ENCODE measurements at regions not wholly inside any gene's neighbourhood (a gene's known extent, or its start where the extent isn't known, plus 50 kb on each side); places are given as distances from the start of the nearest gene placed in this dataset.

- H3K36me3 ChIP-seq (ENCODE audit: control insufficient read depth, insufficient read depth, low read length) = no peaks in the 10 kb centered on the region
- WGBS (ENCODE audit: insufficient coverage) = 17% methylated on average over 1 of the region's 2 CpGs
- no peak for DNase-seq
- no peak overlapping the region for H3K27ac ChIP-seq (ENCODE audit: low read length)
- H3K9me3 ChIP-seq (replicated peaks; ENCODE audit: control insufficient read depth, low read depth, low read length) = no peaks in the 10 kb centered on the region
- H3K27me3 ChIP-seq (ENCODE audit: control insufficient read depth, insufficient read depth, low read length) = no peaks in the 10 kb centered on the region
- H3K4me3 ChIP-seq (ENCODE audit: low read length) = no peak overlapping the region
- H3K4me1 ChIP-seq (ENCODE audit: control insufficient read depth, insufficient read depth, low read length) = no peaks in the 10 kb centered on the region
Measured at GRCh38 chr1:58033311-58033710, 513.2 kb downstream of the OMA1 start.

DNA sequence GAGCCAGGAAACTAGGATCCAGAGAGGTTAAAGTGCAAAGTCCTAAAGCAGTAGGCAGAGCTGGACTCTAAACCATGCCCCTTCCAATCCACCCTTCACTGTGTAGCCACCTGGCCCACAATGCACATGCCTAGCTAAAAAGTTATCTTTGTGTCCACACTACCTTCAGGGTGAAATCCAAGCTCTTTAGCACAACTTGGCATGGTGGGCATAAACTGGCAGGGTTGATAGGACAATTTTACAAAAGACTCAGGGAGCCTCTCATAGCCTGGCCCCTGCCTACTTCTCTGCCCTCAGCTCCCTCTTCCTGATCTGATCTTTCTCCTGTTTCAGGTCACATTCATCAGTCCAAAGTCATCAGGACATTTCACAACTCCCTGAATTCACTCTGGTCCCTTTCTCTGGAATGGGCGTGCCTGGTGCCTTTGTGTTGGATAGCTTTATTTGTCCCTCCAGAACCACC lies 513.9 kb downstream of the OMA1 start:
- DNase-seq = no peak
- no peaks in the 10 kb centered on the region for H3K27me3 ChIP-seq (ENCODE audit: control insufficient read depth, insufficient read depth, low read length)
- no peaks in the 10 kb centered on the region for H3K4me1 ChIP-seq (ENCODE audit: control insufficient read depth, insufficient read depth, low read length)
- no peaks in the 10 kb centered on the region for H3K36me3 ChIP-seq (ENCODE audit: control insufficient read depth, insufficient read depth, low read length)
- no peak overlapping the region for H3K4me3 ChIP-seq (ENCODE audit: low read length)
- WGBS (ENCODE audit: insufficient coverage) = no CpG with 5 or more reads among the region's 1 CpG
- H3K9me3 ChIP-seq (replicated peaks; ENCODE audit: control insufficient read depth, low read depth, low read length) = no peaks in the 10 kb centered on the region
- H3K27ac ChIP-seq (ENCODE audit: low read length) = no peak overlapping the region

DNA sequence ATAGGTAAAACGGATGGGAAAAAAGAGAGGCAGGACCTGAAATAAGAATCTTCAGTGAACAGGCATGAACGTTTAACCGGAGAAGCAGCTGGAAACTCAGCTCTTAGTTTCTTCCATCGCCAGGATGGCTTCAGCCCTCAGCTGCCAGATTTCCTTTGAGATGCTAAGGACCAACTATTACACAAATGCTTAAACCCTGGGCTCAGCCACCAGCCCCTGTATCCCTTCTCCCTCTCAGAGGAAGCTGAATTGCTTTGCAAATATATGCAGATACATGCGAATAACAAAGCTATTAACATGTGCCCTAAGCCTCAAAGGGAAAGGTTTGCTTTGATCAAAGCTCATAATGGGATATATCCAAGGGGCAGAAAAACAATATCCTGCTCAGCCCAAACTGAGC lies 515.1 kb downstream of the OMA1 start:
- Histone ChIP-seq H3K27me3 (ENCODE audit: control insufficient read depth, insufficient read depth, low read length) (no peaks in the 10 kb centered on the region), H3K36me3 (ENCODE audit: control insufficient read depth, insufficient read depth, low read length) (no peaks in the 10 kb centered on the region), H3K4me1 (ENCODE audit: control insufficient read depth, insufficient read depth, low read length) (no peaks in the 10 kb centered on the region), H3K27ac (ENCODE audit: low read length) (no peak overlapping the region), H3K4me3 (ENCODE audit: low read length) (no peak overlapping the region), H3K9me3 (replicated peaks; ENCODE audit: control insufficient read depth, low read depth, low read length) (no peaks in the 10 kb centered on the region)
- 10% methylated on average over 4 of the region's 5 CpGs for WGBS (ENCODE audit: insufficient coverage)
- DNase-seq = no peak

DNA sequence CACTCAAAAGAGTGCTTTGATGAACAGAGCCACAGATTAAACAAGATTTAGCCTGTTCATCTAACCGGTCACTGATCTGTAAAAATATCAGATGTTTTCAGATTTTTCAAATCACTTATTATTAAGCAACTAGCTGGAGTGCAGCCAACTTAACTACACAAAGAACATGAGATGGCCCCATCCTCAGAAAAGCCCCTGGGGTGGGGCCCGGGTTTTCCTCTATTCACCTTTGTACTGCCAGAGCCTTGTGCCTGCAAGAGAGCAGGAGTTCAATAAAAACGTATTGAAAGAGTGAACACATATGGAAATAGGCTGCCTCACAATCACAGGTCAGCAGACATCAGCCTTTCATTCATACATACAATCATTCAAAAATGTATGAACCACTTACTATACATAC lies 516.1 kb downstream of the OMA1 start:
- Histone ChIP-seq H3K27me3 (ENCODE audit: control insufficient read depth, insufficient read depth, low read length) (no peaks in the 10 kb centered on the region), H3K4me1 (ENCODE audit: control insufficient read depth, insufficient read depth, low read length) (no peaks in the 10 kb centered on the region), H3K27ac (ENCODE audit: low read length) (no peak overlapping the region), H3K9me3 (replicated peaks; ENCODE audit: control insufficient read depth, low read depth, low read length) (no peaks in the 10 kb centered on the region), H3K4me3 (ENCODE audit: low read length) (no peak overlapping the region), H3K36me3 (ENCODE audit: control insufficient read depth, insufficient read depth, low read length) (no peaks in the 10 kb centered on the region)
- WGBS (ENCODE audit: insufficient coverage) = no CpG with 5 or more reads among the region's 3 CpGs
- DNase-seq = no peak

DNA sequence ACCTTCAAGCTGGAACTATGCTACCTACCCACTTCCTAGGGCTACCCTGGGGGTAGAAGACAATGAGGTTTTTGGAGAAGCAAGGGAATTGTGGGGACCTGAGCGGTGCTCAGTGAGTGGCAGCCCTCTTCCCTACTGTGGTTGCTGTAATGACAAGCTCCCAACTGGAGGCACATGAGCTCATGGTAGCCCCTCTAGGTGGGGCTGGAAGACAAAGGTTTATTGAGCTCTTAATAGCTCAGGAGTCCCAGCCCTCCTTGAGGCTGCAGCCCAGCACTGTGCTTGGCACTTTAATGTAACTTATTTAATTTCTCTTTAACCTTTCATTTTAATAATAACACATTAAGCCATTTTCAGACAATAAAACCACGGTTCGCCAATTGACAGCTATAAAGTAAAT lies 528.9 kb downstream of the OMA1 start:
- DNase-seq = no peak
- Histone ChIP-seq H3K27ac (ENCODE audit: low read length) (no peak overlapping the region), H3K9me3 (replicated peaks; ENCODE audit: control insufficient read depth, low read depth, low read length) (no peaks in the 10 kb centered on the region), H3K4me1 (ENCODE audit: control insufficient read depth, insufficient read depth, low read length) (no peaks in the 10 kb centered on the region), H3K36me3 (ENCODE audit: control insufficient read depth, insufficient read depth, low read length) (no peaks in the 10 kb centered on the region), H3K4me3 (ENCODE audit: low read length) (no peak overlapping the region), H3K27me3 (ENCODE audit: control insufficient read depth, insufficient read depth, low read length) (no peaks in the 10 kb centered on the region)
- WGBS (ENCODE audit: insufficient coverage) = 83% methylated on average over 1 of the region's 3 CpGs

GRCh38 chr1:58013237-58013636 lies 533.3 kb downstream of the OMA1 start:
- Histone ChIP-seq H3K27me3 (ENCODE audit: control insufficient read depth, insufficient read depth, low read length) (no peaks in the 10 kb centered on the region), H3K27ac (ENCODE audit: low read length) (no peak overlapping the region), H3K4me3 (ENCODE audit: low read length) (no peak overlapping the region), H3K9me3 (replicated peaks; ENCODE audit: control insufficient read depth, low read depth, low read length) (no peaks in the 10 kb centered on the region), H3K36me3 (ENCODE audit: control insufficient read depth, insufficient read depth, low read length) (no peaks in the 10 kb centered on the region), H3K4me1 (ENCODE audit: control insufficient read depth, insufficient read depth, low read length) (no peaks in the 10 kb centered on the region)
- no CpG with 5 or more reads among the region's 3 CpGs for WGBS (ENCODE audit: insufficient coverage)
- DNase-seq = no peak

- WGBS (ENCODE audit: insufficient coverage) = 40% methylated on average over 1 of the region's 1 CpG
- Histone ChIP-seq H3K36me3 (ENCODE audit: control insufficient read depth, insufficient read depth, low read length) (no peaks in the 10 kb centered on the region), H3K4me3 (ENCODE audit: low read length) (no peak overlapping the region), H3K9me3 (replicated peaks; ENCODE audit: control insufficient read depth, low read depth, low read length) (no peaks in the 10 kb centered on the region), H3K4me1 (ENCODE audit: control insufficient read depth, insufficient read depth, low read length) (no peaks in the 10 kb centered on the region), H3K27me3 (ENCODE audit: control insufficient read depth, insufficient read depth, low read length) (no peaks in the 10 kb centered on the region), H3K27ac (ENCODE audit: low read length) (no peak overlapping the region)
- DNase-seq = no peak
Measured at GRCh38 chr1:58011978-58012377, 534.5 kb downstream of the OMA1 start.

GRCh38 chr1:58006421-58007046 lies 540.0 kb downstream of the OMA1 start:
- WGBS (ENCODE audit: insufficient coverage) = no CpG with 5 or more reads among the region's 4 CpGs
- Histone ChIP-seq H3K36me3 (ENCODE audit: control insufficient read depth, insufficient read depth, low read length) (no peaks in the 10 kb centered on the region), H3K4me3 (ENCODE audit: low read length) (no peak overlapping the region)

DNA sequence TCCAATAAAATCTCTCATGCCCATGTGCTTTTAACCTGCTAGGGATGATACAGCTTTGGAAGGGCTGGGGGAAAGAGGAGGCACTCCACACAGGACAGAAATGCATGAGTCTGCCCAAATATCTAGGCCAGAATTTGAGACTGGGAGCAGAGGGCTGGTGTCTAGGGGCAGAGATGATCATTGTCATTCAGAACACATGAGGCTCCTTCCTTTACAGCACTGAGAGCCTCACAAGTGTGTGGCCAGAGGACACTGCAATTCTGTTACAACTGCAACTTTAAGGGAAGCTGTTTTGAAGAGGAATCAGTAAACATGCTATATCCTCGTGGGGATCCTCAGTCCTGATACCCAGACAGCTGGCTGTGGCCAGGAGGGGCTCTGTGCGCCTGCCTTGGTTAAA lies 541.3 kb downstream of the OMA1 start:
- no peak for DNase-seq
- H3K27ac ChIP-seq (ENCODE audit: low read length) = no peak overlapping the region
- H3K36me3 ChIP-seq (ENCODE audit: control insufficient read depth, insufficient read depth, low read length) = no peaks in the 10 kb centered on the region
- H3K4me1 ChIP-seq (ENCODE audit: control insufficient read depth, insufficient read depth, low read length) = peaks cover 3% of the 10 kb centered on the region
- WGBS (ENCODE audit: insufficient coverage) = no CpG with 5 or more reads among the region's 2 CpGs
- no peaks in the 10 kb centered on the region for H3K9me3 ChIP-seq (replicated peaks; ENCODE audit: control insufficient read depth, low read depth, low read length)
- no peaks in the 10 kb centered on the region for H3K27me3 ChIP-seq (ENCODE audit: control insufficient read depth, insufficient read depth, low read length)
- H3K4me3 ChIP-seq (ENCODE audit: low read length) = no peak overlapping the region

More at GRCh38 chr1:58006421-58007046, 540.0 kb downstream of the OMA1 start:
- H3K27me3 ChIP-seq (ENCODE audit: control insufficient read depth, insufficient read depth, low read length) = no peaks in the 10 kb centered on the region
- H3K9me3 ChIP-seq (replicated peaks; ENCODE audit: control insufficient read depth, low read depth, low read length) = no peaks in the 10 kb centered on the region
- no peak for DNase-seq
- H3K4me1 ChIP-seq (ENCODE audit: control insufficient read depth, insufficient read depth, low read length) = no peaks in the 10 kb centered on the region
- H3K27ac ChIP-seq (ENCODE audit: low read length) = no peak overlapping the region

GRCh38 chr1:58003988-58004387 lies 542.5 kb downstream of the OMA1 start:
- Histone ChIP-seq H3K27me3 (ENCODE audit: control insufficient read depth, insufficient read depth, low read length) (no peaks in the 10 kb centered on the region), H3K9me3 (replicated peaks; ENCODE audit: control insufficient read depth, low read depth, low read length) (no peaks in the 10 kb centered on the region), H3K4me3 (ENCODE audit: low read length) (no peak overlapping the region), H3K27ac (ENCODE audit: low read length) (no peak overlapping the region), H3K36me3 (ENCODE audit: control insufficient read depth, insufficient read depth, low read length) (no peaks in the 10 kb centered on the region), H3K4me1 (ENCODE audit: control insufficient read depth, insufficient read depth, low read length) (peaks cover 3% of the 10 kb centered on the region)
- DNase-seq = no peak
- 89% methylated on average over 3 of the region's 3 CpGs for WGBS (ENCODE audit: insufficient coverage)

DNA sequence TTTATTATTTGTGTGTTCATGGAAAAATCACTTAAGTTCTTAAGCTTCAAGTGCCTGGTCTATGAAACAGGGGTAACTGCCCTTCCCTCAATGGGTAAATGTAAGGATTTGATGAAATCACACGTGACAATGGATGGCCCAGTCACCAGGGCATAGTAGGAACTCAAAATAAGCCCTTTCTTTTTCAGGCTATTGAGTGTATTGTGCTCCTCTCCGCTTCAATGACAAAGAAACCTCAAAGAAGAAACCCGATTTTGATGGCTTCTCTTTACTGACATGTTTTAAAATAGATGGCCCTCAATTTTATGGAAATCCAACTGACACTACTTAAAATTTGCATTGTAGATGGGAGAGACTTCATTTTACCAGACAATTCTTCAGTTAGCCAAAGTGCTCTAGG lies 543.5 kb downstream of the OMA1 start:
- no peaks in the 10 kb centered on the region for H3K27me3 ChIP-seq (ENCODE audit: control insufficient read depth, insufficient read depth, low read length)
- no peaks in the 10 kb centered on the region for H3K36me3 ChIP-seq (ENCODE audit: control insufficient read depth, insufficient read depth, low read length)
- no peaks in the 10 kb centered on the region for H3K9me3 ChIP-seq (replicated peaks; ENCODE audit: control insufficient read depth, low read depth, low read length)
- no CpG with 5 or more reads among the region's 3 CpGs for WGBS (ENCODE audit: insufficient coverage)
- no peak overlapping the region for H3K27ac ChIP-seq (ENCODE audit: low read length)
- DNase-seq = no peak
- H3K4me3 ChIP-seq (ENCODE audit: low read length) = no peak overlapping the region
- peaks cover 3% of the 10 kb centered on the region for H3K4me1 ChIP-seq (ENCODE audit: control insufficient read depth, insufficient read depth, low read length)
